MM.1S (cell line): ENCODE measurements at regions not wholly inside any gene's neighbourhood (a gene's known extent, or its start where the extent isn't known, plus 50 kb on each side); places are given as distances from the start of the nearest gene placed in this dataset.
"Not testable (repeated sequence)": the region's sequence is repeated elsewhere in the genome, so short reads cannot be mapped to it uniquely, and the experiment has no call there.

Source experiments
- DNase-seq: peaks from one replicate; pipeline ENCODE4 v3.0.0-alpha.2; 2015
- H2AFZ ChIP-seq: fragments of 300-600 bp; sonication (generic); 2 replicates; pipeline ENCODE4 v1.6.0; 2016; ENCODE audit warnings: antibody characterized with exemption, low read length
- H3F3A ChIP-seq: fragments of 300-600 bp; sonication (generic); 2 replicates; pipeline ENCODE4 v1.6.1; 2016; ENCODE audit warnings: mild to moderate bottlenecking, antibody characterized with exemption, low read length, moderate library complexity, mixed read lengths; ENCODE audit not compliant: insufficient read depth
- H3K27ac ChIP-seq: fragments of 300-600 bp; sonication (generic); 2 replicates; pipeline ENCODE4 v1.5.1; 2016; ENCODE audit warnings: mild to moderate bottlenecking, low read length
- H3K27me3 ChIP-seq: fragments of 300-600 bp; sonication (generic); replicated peaks from 2 replicates; pipeline ENCODE4 v1.6.0; 2016; ENCODE audit warnings: low read length; ENCODE audit not compliant: insufficient read depth
- H3K36me3 ChIP-seq: fragments of 300-600 bp; sonication (generic); replicated peaks from 2 replicates; pipeline ENCODE4 v1.6.1; 2016; ENCODE audit warnings: mild to moderate bottlenecking, low read length, mixed read lengths; ENCODE audit not compliant: insufficient read depth
- H3K4me1 ChIP-seq: fragments of 300-600 bp; sonication (generic); 2 replicates; pipeline ENCODE4 v1.6.1; 2016; ENCODE audit warnings: low read length, mixed read lengths
- H3K4me2 ChIP-seq: fragments of 300-600 bp; sonication (generic); 2 replicates; pipeline ENCODE4 v1.6.0; 2016; ENCODE audit warnings: low read depth, low read length
- H3K4me3 ChIP-seq: fragments of 300-600 bp; sonication (generic); 2 replicates; pipeline ENCODE4 v1.5.1; 2016; ENCODE audit warnings: low read length, mixed read lengths
- H3K79me2 ChIP-seq: fragments of 300-600 bp; sonication (generic); 2 replicates; pipeline ENCODE4 v1.6.1; 2016; ENCODE audit warnings: mixed run types, low read length, mixed read lengths
- H3K9ac ChIP-seq: fragments of 300-600 bp; sonication (generic); 2 replicates; pipeline ENCODE4 v1.6.1; 2016; ENCODE audit warnings: low read length, mixed read lengths
- H3K9me2 ChIP-seq: fragments of 300-600 bp; sonication (generic); replicated peaks from 2 replicates; pipeline ENCODE4 v1.6.1; 2016; ENCODE audit warnings: mild to moderate bottlenecking, low read length, mixed read lengths; ENCODE audit not compliant: insufficient read depth
- H3K9me3 ChIP-seq: fragments of 300-600 bp; sonication (generic); replicated peaks from 2 replicates; pipeline ENCODE4 v1.6.1; 2016; ENCODE audit warnings: mild to moderate bottlenecking, low read length, mixed read lengths; ENCODE audit not compliant: insufficient read depth
- H4K20me1 ChIP-seq: fragments of 300-600 bp; sonication (generic); 2 replicates; pipeline ENCODE4 v1.6.1; 2016; ENCODE audit warnings: mild to moderate bottlenecking, low read length, moderate library complexity, mixed read lengths; ENCODE audit not compliant: insufficient read depth

DNA sequence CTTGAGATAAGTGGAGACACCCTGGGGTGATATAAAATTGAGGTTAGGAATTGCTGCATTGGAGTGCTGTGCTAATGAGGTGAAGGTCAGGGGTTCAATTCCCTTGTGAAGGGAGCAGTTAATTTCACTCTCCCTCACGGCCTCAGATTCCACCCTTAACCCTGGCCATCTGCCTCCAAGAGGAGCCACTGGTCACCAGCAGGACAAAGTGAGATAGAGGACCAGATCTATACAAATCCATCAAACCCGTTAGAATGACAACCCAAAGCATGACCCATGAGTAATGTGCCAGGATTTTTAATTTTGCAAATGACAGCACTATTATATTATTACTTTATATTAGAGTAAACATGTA is 186.4 kb upstream of the IRF2BP2 start:
- not testable (repeated sequence) for H4K20me1 ChIP-seq, H3K9me2 ChIP-seq, H3K79me2 ChIP-seq, H3K4me2 ChIP-seq, H3F3A ChIP-seq, H3K36me3 ChIP-seq, DNase-seq, H3K27ac ChIP-seq, H3K9ac ChIP-seq, H3K4me1 ChIP-seq, H3K9me3 ChIP-seq, H2AFZ ChIP-seq, H3K4me3 ChIP-seq, H3K27me3 ChIP-seq

DNA sequence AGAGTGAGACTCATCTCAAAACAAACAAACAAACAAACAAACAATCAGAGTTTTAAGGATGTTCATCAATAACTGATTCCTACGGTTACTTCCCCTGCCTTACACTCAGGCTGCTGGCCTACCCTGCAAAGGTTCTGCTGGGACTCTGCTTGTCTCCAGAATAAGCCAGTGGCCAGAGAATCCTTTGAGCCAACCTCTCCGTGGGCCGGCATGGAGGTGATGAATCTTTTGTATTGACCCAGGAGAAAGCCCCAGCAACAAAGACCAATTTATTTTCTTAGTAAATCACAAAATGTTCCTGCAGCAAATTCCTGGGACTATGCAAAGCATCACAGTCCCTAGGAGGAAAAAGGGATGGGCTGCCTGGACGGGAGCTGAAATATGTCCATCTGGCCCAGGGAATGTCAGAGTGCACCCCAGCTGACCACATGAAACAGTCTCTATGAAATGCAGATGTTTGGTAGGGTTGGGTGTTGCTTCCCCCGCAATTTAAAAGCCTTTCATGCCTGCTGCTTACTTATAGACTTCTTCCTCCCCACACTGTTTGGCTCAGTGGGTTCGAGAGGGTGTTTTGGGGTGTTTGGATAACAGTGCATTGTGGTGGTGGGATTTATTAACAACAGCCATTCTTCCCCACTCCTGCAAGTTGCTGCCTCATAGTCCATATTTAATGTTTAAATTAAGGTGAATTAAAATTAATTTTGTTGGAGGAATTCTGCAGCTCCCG is 185.9 kb upstream of the IRF2BP2 start:
- H3K27ac ChIP-seq, H3K36me3 ChIP-seq, H2AFZ ChIP-seq, H3K9me2 ChIP-seq, H3K4me3 ChIP-seq, H4K20me1 ChIP-seq, DNase-seq, H3K27me3 ChIP-seq, H3K9me3 ChIP-seq, H3K4me2 ChIP-seq, H3K4me1 ChIP-seq, H3K9ac ChIP-seq, H3F3A ChIP-seq, H3K79me2 ChIP-seq: not testable (repeated sequence)

GRCh38 chr1:234795007-234795406 is 185.0 kb upstream of the IRF2BP2 start:
- H3F3A ChIP-seq, H3K9ac ChIP-seq, H3K4me3 ChIP-seq, H3K79me2 ChIP-seq, H3K36me3 ChIP-seq, H3K9me2 ChIP-seq, H3K4me2 ChIP-seq, H3K9me3 ChIP-seq, H3K4me1 ChIP-seq, DNase-seq, H3K27me3 ChIP-seq, H2AFZ ChIP-seq, H3K27ac ChIP-seq, H4K20me1 ChIP-seq: not testable (repeated sequence)

- H3K9ac ChIP-seq, H3K79me2 ChIP-seq, H3K4me3 ChIP-seq, H3K9me3 ChIP-seq, H4K20me1 ChIP-seq, H3F3A ChIP-seq, H3K4me2 ChIP-seq, H2AFZ ChIP-seq, H3K9me2 ChIP-seq, H3K36me3 ChIP-seq, DNase-seq, H3K4me1 ChIP-seq, H3K27ac ChIP-seq, H3K27me3 ChIP-seq: not testable (repeated sequence)
These were observed 184.5 kb upstream of the IRF2BP2 start for GRCh38 chr1:234794452-234794851.

DNA sequence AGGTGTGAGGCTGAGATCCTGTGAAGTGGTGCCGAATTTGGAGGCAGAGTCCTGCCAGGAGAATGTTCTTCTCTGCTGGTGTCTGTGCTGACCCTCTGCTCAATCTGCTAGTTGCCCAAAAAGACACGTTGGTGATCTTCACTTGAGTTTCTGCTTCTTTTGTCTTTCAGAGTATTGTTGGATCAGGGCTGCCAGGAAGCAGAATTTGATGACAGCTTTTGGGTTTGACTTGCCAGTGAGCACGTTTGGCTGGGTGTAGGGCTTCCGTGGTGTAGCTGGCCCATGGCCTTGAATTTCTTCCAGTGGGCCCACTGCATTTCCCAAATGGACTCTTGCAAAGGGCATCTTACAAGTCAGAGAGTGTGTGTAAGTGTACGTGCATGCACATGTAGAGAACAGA is 183.9 kb upstream of the IRF2BP2 start:
- not testable (repeated sequence) for H3K9me3 ChIP-seq, H3K9me2 ChIP-seq, H2AFZ ChIP-seq, H3K27ac ChIP-seq, H3K36me3 ChIP-seq, H3K4me2 ChIP-seq, H3K4me1 ChIP-seq, H4K20me1 ChIP-seq, DNase-seq, H3F3A ChIP-seq, H3K4me3 ChIP-seq, H3K27me3 ChIP-seq, H3K79me2 ChIP-seq, H3K9ac ChIP-seq

- H3K27ac ChIP-seq, H3K4me2 ChIP-seq, DNase-seq, H3K4me1 ChIP-seq, H3K9me3 ChIP-seq, H3K9ac ChIP-seq, H3K27me3 ChIP-seq, H3K79me2 ChIP-seq, H3K36me3 ChIP-seq, H3K4me3 ChIP-seq, H4K20me1 ChIP-seq, H3K9me2 ChIP-seq, H2AFZ ChIP-seq, H3F3A ChIP-seq: not testable (repeated sequence)
These were observed 182.4 kb upstream of the IRF2BP2 start for GRCh38 chr1:234792221-234792864.

DNA sequence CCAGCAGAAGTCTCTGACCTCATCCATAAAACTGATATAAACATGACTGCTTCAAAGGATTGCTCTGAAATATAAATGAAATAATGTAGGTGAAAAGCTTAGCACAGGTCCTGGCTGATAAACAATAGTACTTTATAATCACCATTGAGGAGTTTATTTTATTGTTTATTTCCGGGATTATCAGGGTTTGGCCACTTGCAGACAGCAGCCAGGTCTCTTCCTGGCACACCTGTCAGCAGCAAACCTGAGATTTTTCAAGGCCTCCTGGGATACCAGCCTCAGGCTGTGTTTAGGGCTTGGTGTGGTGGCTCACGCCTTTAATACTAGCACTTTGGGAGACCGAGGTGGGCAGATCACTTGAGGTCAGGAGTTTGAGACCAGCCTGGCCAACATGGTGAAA is 181.6 kb upstream of the IRF2BP2 start:
- not testable (repeated sequence) for H4K20me1 ChIP-seq, H3K4me1 ChIP-seq, DNase-seq, H2AFZ ChIP-seq, H3K4me3 ChIP-seq, H3K27me3 ChIP-seq, H3K27ac ChIP-seq, H3K9me3 ChIP-seq, H3K36me3 ChIP-seq, H3K9me2 ChIP-seq, H3K79me2 ChIP-seq, H3K4me2 ChIP-seq, H3F3A ChIP-seq, H3K9ac ChIP-seq

GRCh38 chr1:234790333-234790732 is 180.4 kb upstream of the IRF2BP2 start:
- DNase-seq, H3K36me3 ChIP-seq, H4K20me1 ChIP-seq, H3K9ac ChIP-seq, H3K4me2 ChIP-seq, H3K9me2 ChIP-seq, H3K27me3 ChIP-seq, H3K79me2 ChIP-seq, H2AFZ ChIP-seq, H3K9me3 ChIP-seq, H3K4me3 ChIP-seq, H3K27ac ChIP-seq, H3F3A ChIP-seq, H3K4me1 ChIP-seq: not testable (repeated sequence)
